ENCODE measurements at regions not wholly inside any gene's neighbourhood (a gene's known extent, or its start where the extent isn't known, plus 50 kb on each side); places are given as distances from the start of the nearest gene placed in this dataset.
A peak's percentile ranks its signal among the peaks of the same experiment; 100 is the strongest.

- DNase-seq = no peak
These were observed 77.6 kb downstream of the RIPK4 start for GRCh38 chr21:41689289-41689583.

DNA sequence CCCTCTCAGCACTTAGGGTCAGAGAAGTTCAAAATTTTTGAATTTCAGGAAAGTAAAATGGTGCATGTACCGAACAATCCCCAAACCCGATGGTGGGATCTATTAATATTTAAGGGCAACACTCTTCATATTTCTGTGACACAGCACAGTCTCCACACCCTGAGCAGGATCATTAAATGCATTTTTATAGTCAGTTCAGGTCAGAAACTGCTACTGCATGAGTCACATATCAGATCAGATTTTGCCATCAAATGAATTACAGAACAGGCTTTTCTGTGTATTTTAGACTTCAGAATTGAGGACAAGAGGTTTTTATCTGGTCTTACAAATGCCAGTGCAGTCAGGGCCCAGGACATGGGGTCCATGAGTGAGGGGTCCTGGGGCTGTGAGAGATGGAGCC, 79.2 kb downstream of the RIPK4 start:
- DNase-seq = no peak

DNA sequence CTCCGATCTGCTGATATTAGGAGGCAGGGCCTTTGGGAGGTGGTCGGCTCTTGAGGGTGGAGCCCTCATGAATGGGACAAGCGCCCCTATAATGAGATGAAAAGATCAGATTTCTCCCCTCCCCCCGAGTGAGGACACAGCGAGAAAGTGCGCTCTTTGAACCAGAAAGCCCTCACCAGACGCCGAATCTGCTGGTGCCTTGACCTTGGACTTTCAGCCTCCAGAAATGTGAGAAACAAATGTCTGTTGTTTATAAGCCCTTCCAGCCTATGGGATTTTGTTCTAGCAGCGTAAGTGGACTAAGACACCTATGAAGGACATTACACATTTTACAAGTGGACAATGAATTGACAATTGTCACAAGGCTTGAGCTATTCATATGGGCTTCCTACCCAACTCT, 80.2 kb downstream of the RIPK4 start:
- DNase-seq = no peak

DNA sequence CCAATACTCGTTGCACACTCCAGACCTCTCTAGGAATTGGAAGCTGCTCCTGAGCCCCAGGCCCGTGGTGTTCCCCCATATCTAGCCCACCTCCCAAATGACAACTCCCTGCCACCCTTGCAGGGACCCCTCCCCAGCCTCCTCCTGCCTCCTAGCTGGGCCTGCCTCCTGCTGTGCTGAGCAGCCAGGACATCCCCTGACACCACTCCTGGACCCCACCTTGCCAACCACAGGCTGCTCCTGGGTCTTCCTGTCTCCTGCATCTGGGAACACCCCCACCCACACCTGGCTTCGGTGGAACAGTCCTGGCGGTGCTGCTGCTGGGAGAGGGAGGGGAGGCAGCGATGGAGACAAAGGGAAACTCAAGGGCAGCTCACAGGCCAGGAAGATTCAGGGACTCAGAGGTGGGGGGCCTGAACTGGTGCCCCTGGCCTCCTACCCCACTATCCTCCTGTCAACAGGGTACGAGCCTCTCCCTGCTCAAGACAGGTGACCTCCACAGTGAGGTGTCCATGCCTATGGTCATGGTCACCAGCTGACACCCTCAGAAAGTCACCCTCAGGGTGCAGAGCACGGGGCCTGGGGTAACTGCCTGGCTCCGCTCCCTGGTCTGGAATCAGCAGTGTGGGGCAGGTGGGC, 81.2 kb downstream of the RIPK4 start:
- no peak for DNase-seq

DNA sequence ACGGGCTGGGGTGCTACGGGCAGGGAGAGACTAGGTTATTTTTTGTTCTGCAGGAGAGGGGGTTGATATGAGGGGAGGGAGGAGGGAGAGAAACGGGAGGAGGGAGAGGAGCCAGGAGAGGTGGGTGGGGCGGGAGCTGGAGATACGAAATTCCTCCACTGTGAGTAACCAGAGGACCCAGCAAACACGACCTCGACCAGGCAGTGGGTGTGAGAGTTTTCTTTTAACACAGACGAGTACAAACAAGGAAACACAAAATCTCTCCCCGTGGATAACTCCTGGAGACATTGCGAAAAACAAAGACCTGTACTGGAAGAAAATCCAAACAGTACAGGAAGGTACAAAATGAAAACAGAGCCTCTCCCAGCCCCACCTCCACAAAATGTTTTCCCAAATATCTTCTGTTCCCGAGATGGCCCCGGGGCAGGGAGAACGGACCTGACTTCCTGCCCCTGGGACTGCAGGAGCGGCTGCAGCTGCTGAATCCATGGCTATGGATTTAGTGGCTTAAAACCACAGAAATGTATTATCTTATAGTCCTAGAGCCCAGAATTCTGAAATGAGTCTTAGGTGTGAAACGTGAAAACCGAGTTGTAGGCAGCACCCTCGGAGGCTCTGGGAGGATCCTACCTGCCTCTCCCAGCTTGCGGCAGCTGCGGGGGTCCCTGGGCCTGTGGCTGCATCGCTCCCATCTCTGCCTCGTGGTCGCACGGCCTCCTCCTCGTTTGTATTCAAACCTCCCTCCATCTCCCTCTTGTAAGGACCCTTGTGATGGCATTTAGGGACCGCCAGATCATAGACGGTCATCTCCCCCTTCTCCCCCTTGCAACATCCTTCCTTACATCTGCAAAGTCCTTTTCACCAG, 82.2 kb downstream of the RIPK4 start:
- peak; percentile 58 for DNase-seq

DNA sequence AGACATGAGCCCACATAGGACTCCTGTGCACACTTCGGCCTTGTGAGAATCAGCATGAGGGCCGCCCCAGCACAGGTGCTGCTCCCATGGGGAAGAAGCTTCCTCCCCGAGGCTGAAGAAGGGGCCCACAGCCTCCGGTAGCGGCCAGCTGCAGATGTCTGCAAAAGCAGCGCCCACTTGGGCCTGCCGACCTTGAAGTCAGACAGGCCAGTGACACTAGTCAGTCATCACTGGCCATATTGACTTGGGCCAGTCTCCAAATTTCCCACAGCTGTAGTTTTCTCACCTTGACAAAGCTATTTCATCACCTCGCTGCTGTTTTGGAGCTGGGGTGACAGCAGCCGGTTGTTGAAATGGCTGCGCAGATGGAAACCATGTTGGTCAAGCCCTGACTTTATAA, 83.0 kb downstream of the RIPK4 start:
- DNase-seq = no peak

GRCh38 chr21:41682719-41683179, 84.1 kb downstream of the RIPK4 start:
- no peak for DNase-seq

GRCh38 chr21:41681939-41682718, 84.7 kb downstream of the RIPK4 start:
- DNase-seq = no peak

GRCh38 chr21:41681348-41681801, 85.5 kb downstream of the RIPK4 start:
- no peak for DNase-seq

GRCh38 chr21:41680444-41681347, 86.2 kb downstream of the RIPK4 start:
- no peak for DNase-seq

GRCh38 chr21:41678924-41679318, 87.9 kb downstream of the RIPK4 start:
- DNase-seq = peak; percentile 96

DNA sequence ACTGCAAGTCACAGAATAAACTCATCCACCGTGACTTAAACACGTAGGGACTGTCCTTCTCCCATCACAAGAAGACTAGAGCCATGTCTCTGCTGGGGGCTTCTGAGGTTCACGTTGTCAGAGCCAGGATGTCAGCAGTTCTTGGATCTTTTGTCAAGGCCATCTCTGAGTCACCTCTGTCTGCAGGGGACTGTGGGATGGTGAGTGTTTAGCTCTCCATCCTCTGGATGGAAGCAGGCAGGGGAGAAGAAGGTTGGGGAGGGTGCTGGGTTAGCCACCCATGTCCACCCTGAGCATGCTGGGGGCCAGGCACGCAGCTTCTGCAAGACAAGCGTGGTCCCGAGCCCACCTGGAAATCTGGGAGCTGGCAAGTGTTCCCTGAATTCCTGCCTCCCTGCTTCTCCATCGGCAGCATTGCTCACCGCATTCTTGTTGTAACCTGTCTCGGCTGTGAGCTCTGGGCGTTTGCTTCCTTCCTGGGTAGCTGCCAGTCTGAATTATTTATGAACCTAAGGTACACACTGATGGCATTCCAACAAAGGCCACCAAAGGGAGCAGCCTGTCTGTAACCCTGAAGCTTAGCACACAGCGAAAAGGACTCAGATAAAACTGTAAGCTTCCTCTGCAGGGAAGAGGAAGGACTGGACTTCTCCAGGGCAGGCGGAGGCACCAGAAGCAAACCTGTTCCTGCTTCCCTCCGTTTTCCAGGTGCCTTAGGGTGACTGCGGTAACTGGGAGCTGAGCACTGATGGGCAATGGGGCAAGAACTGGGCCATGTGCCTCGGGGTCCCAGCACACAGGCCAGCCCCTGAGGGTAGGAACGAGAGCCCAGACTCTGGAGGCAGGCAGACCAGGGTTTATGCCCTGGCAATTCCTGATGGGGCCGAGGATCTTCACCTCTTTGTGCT, 88.6 kb downstream of the RIPK4 start:
- peak; percentile 46 for DNase-seq

DNA sequence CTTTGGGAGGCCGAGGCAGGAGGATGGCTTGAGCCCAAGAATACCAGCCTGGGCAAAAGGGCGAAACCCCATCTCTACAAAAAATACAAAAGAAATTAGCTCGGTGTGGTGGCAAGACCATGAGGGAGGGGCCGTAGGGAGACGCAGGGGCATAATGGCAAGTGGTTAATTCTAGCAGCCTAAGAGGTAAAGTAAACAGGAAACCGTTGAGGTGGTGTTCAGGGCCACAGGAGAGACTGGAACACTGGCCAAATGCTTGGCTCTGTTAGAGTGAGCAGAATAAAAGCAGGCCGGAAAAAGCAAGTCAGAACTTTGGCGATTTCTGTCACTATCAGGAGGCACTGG, 89.2 kb downstream of the RIPK4 start:
- DNase-seq = no peak

GRCh38 chr21:41676198-41676597, 90.7 kb downstream of the RIPK4 start:
- no peak for DNase-seq

DNA sequence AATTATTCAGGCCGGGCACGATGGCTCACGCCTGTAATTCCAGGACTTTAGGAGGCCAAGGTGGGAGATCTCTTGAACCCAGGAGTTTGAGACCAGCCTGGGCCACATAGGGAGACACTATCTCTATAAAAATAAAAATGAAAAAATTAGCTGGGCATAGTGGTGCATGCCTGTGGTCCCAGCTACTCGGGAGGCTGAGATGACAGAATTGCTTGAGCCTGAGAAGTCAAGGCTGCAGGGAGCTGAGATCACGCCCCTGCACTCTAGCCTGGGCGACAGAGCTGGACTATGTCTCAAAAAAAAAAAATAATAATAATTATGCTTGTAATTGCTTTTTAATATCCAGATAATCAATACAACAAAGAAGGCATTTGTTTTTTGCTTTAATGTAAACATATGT, 91.3 kb downstream of the RIPK4 start:
- no peak for DNase-seq

- no peak for DNase-seq
These were observed 92.5 kb downstream of the RIPK4 start for GRCh38 chr21:41674402-41674801.

DNA sequence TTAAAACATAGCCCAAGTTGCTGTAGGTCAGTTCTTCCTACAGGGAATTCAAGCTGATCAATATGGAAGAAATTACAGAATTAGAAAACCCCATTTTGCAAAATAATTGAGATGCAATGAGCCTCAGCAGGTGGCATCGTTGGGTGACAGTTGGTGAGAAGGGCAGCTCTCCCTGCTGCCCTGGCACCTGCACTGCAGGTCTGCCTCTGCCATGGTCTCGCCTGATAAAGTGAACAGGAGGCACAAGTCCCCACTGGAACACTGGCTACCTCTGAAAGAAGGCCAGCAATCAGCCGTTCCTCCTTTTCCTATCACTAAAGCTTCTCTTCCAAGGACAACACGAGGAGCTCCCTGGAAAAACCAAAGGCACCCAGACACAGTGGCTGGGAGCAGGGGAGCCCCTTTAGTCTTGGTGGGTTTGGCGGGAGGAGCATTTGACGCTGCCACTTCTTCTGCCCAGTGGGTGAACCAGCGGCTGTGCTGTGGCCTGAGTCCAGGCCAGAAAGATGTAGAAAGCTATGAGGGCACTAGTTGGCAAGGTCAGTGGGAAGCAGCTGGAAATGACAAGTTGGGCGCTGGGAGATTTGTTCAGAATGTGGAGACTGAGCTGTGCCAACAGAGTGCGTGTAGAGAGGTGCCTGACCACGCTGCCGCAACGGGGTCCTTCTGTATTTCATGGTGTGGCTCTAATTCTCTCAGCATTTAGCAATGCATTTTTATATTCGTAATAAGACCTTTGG, 93.1 kb downstream of the RIPK4 start:
- DNase-seq = no peak

GRCh38 chr21:41673071-41673470, 93.8 kb downstream of the RIPK4 start:
- DNase-seq = no peak

DNA sequence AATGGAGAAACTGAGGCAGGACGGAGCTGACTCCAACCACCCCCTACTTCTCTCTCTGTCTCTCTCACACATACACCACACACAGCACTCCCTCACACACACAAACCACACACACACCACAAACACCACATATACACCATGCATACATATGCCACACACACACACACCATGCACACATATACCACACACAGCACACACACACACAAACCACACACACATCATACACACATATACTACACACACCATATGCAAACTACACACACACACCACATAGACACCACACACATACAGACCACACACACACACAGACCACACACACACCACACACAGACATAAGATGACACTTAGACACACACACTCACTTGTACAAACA, 94.3 kb downstream of the RIPK4 start:
- DNase-seq = no peak

GRCh38 chr21:41671859-41672542, 94.9 kb downstream of the RIPK4 start:
- DNase-seq = no peak

Data from fibroblast of upper back skin (primary cell).